SK-N-MC (cell line): ENCODE measurements at regions not wholly inside any gene's neighbourhood (a gene's known extent, or its start where the extent isn't known, plus 50 kb on each side); places are given as distances from the start of the nearest gene placed in this dataset.
"Not testable (repeated sequence)": the region's sequence is repeated elsewhere in the genome, so short reads cannot be mapped to it uniquely, and the experiment has no call there.

Experiments used
- EZH2 ChIP-seq: fragments of 200-600 bp; sonication (generic); IDR thresholded peaks from one replicate; pipeline ENCODE4 v1.6.1; 2017; ENCODE audit warnings: antibody characterized with exemption
- POLR2AphosphoS5 ChIP-seq: IDR thresholded peaks from 2 replicates; pipeline ENCODE4 v1.6.1; 2012; ENCODE audit warnings: mild to moderate bottlenecking, low read depth, low read length, borderline replicate concordance

- TF ChIP-seq POLR2AphosphoS5, EZH2: not testable (repeated sequence)
These were observed 146.3 kb upstream of the NOTCH2NLA start for GRCh38 chr1:146375108-146375507.
